Activated CD8-positive, alpha-beta memory T cell treated with anti-CD3 and anti-CD28 coated beads, Interleukin-2, amount 50 U/mL, for 4 hours (primary cell): ENCODE measurements at regions not wholly inside any gene's neighbourhood (a gene's known extent, or its start where the extent isn't known, plus 50 kb on each side); places are given as distances from the start of the nearest gene placed in this dataset.

Source experiments
- DNase-seq: peaks from one replicate; pipeline ENCODE4 v3.0.0-alpha.2; 2020

GRCh38 chr5:71825992-71826391 lies 106.9 kb downstream of the CARTPT start:
- DNase-seq: no peak

- no peak for DNase-seq
Measured at GRCh38 chr5:71828291-71829040, 109.4 kb downstream of the CARTPT start.

- DNase-seq: no peak
Measured at GRCh38 chr5:71829206-71829605, 110.1 kb downstream of the CARTPT start.

GRCh38 chr5:71830681-71831539 lies 111.8 kb downstream of the CARTPT start:
- DNase-seq: no peak

GRCh38 chr5:71832812-71833715 lies 114.0 kb downstream of the CARTPT start:
- DNase-seq: no peak

- DNase-seq: no peak
Measured at GRCh38 chr5:71834601-71835000, 115.5 kb downstream of the CARTPT start.

- no peak for DNase-seq
Measured at GRCh38 chr5:71836084-71836483, 117.0 kb downstream of the CARTPT start.

- no peak for DNase-seq
Measured at GRCh38 chr5:71836559-71837112, 117.6 kb downstream of the CARTPT start.

GRCh38 chr5:71838286-71838685 lies 119.2 kb downstream of the CARTPT start:
- DNase-seq: no peak

GRCh38 chr5:71839096-71839884 lies 120.2 kb downstream of the CARTPT start:
- no peak for DNase-seq

GRCh38 chr5:71841107-71841506 lies 122.0 kb downstream of the CARTPT start:
- no peak for DNase-seq

- no peak for DNase-seq
Measured at GRCh38 chr5:71843111-71843510, 124.0 kb downstream of the CARTPT start.

GRCh38 chr5:71844862-71845261 lies 125.8 kb downstream of the CARTPT start:
- no peak for DNase-seq

GRCh38 chr5:71859515-71859914 lies 140.4 kb downstream of the CARTPT start:
- DNase-seq: no peak

- no peak for DNase-seq
Measured at GRCh38 chr5:71860048-71860447, 141.0 kb downstream of the CARTPT start.

GRCh38 chr5:71861682-71862081 lies 142.6 kb downstream of the CARTPT start:
- no peak for DNase-seq

- DNase-seq: no peak
Measured at GRCh38 chr5:71862087-71862486, 143.0 kb downstream of the CARTPT start.

GRCh38 chr5:71862507-71863060 lies 143.5 kb downstream of the CARTPT start:
- no peak for DNase-seq

GRCh38 chr5:71864730-71865601 lies 145.9 kb downstream of the CARTPT start:
- DNase-seq: no peak

GRCh38 chr5:71865665-71866320 lies 146.7 kb downstream of the CARTPT start:
- DNase-seq: no peak
